HG03159 (cell line): ENCODE measurements at regions not wholly inside any gene's neighbourhood (a gene's known extent, or its start where the extent isn't known, plus 50 kb on each side); places are given as distances from the start of the nearest gene placed in this dataset.
A peak's percentile ranks its signal among the peaks of the same experiment; 100 is the strongest.

Source experiments
- ATAC-seq: cut with Tn5 transposase; IDR thresholded peaks from one replicate; pipeline ENCODE4 v1.9.1; 2021; ENCODE audit warnings: mild to moderate bottlenecking, moderate library complexity; ENCODE audit not compliant: unreplicated experiment

DNA sequence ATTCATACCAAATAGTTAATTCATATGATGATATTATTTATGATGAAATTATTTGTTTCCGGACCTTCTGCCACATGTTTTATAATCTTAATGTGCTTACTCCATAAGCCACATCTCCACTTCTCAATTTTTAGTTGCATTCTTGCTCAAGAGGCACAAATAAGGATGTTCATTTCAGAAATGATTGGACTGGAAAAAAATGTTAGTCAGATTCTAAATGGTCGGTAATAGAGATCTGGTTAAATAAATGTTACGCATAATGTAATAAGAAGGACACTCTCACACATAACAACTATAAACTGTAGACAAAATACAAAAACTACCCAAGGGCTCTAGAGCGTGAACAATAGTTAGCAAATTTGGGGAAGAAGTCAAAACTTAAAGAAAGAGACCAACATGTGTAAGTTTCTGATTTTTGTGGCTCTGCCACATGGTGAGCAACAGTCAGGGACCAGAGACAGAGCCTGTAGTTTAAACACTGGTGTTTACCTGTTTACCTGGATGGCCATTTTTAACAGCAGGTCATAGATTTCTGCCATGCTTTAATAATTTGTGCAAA, 554.3 kb upstream of the CLINT1 start:
- ATAC-seq = no peak

- ATAC-seq = no peak
These were observed 552.0 kb upstream of the CLINT1 start for GRCh38 chr5:158410976-158411375.

GRCh38 chr5:158409507-158409906, 550.6 kb upstream of the CLINT1 start:
- ATAC-seq = peak; percentile 57

- no peak for ATAC-seq
These were observed 548.9 kb upstream of the CLINT1 start for GRCh38 chr5:158407824-158408195.

DNA sequence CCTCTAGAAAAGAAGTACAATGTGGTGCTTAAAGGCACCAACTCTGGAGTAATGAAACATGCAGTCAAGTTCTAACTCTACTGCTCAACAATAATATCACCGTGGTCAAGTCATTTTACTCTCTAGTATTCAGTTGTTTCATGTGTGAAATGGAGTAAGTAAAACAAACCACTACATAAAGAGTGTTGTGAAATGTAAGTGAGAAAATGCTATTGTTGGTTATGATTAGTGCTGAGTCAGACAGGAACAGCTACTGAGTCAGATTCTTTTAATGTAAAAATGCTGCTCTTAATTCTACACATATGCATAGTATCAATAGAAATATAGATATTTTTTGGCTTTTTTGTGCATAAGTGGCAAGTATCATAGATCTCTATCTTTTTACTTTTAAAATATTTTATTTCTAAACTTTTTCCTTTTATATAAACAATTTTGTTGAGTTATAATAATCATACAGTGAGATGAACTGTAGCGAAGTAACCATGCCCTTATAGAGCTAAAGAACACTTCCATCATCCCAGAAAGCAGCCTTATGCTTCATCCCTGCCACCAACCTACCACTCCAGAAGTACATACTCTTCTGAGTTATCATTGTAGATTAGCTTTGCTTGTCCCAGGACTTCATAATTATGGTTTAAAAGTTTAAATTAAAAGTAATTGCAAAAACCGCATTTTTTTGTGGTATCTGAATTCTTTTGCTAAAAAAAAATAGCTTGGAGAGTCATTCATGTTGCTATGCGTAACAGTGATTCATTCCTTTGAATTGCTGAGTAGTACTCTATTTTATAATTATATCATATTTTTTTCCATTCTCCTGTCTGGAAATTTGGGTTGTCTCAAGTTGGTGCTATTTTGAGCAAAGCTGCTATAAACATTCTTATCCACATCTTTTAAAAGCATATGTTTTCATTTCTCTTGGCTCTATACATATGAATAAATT, 548.2 kb upstream of the CLINT1 start:
- ATAC-seq = no peak

- peak; percentile 84 for ATAC-seq
These were observed 539.6 kb upstream of the CLINT1 start for GRCh38 chr5:158398360-158399201.

DNA sequence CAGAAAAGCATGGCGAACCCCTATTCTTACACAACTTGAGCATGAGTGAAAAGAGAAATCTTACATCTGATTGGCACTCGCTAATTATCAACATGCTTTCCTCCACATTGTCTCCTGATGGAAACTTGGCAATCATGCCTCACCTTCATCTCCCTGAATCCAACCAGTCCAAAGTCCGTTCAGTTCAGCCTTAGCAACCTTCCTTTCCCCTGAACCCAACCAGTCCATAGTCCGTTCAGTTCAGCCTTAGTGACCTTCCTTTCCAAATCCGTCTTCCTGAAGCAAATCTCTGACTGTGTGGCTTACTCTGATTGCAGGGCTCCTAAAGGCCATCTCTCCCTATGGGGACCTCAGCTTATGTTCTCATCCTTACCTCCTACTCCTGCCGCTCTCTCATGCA, 538.3 kb upstream of the CLINT1 start:
- no peak for ATAC-seq

DNA sequence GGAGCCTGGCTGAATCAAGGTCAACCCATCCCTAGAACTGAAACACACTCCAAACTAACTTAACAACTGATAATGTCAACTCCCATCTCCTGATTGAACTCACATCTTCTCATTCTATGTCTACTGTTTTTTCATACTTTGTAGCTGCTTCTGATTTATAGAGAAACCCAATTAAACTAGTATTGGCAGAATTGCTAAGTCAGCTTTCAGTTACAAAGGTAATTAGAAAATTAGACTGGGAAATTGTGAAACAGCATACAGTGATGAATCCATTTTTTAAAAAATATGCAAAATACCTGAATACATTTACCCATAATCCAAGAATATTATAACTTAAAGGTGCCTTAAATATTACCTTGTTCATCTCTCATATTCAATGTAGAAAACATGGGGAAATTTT, 535.2 kb upstream of the CLINT1 start:
- ATAC-seq = no peak

GRCh38 chr5:158393457-158393856, 534.5 kb upstream of the CLINT1 start:
- no peak for ATAC-seq

GRCh38 chr5:158392753-158393152, 533.8 kb upstream of the CLINT1 start:
- no peak for ATAC-seq

- no peak for ATAC-seq
These were observed 531.6 kb upstream of the CLINT1 start for GRCh38 chr5:158390577-158390976.

DNA sequence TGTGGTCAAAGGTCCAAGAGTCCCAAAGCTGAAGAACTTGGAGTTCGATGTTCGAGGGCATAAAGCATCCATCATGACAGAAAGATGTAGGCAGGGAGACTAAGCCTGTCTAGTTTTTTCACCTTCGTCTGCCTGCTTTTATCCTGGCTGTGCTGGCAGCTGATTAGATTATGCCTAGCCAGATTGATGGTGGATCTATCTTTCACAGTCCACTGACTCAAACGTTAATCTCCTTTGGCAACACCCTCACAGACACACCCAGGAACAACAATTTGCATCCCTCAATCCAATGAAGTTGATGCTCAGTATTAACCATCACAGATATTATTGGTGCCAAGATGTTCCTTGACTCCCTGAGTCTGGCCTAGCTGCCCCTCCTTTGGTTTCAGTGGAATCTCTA, 530.8 kb upstream of the CLINT1 start:
- no peak for ATAC-seq

- no peak for ATAC-seq
These were observed 529.1 kb upstream of the CLINT1 start for GRCh38 chr5:158388021-158388420.

GRCh38 chr5:158387499-158387898, 528.6 kb upstream of the CLINT1 start:
- ATAC-seq = no peak

DNA sequence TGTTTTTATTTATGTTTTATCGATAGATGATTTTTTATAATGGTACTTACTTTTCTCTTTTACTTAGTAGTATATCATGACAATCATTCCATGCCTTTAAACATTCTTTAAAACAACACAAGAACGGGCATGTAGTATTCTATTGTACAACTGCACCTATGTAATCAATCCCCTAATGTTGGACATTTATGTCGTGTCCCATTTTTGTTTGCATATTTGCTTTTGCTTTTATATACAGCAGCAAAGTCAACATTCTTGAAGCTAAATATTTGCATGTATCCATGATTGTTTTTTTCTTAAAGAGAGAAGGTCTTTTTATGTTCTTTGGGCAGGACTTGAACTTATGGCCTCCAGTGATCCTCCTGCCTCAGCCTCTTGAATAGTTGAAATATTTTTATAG, 527.0 kb upstream of the CLINT1 start:
- ATAC-seq = no peak

DNA sequence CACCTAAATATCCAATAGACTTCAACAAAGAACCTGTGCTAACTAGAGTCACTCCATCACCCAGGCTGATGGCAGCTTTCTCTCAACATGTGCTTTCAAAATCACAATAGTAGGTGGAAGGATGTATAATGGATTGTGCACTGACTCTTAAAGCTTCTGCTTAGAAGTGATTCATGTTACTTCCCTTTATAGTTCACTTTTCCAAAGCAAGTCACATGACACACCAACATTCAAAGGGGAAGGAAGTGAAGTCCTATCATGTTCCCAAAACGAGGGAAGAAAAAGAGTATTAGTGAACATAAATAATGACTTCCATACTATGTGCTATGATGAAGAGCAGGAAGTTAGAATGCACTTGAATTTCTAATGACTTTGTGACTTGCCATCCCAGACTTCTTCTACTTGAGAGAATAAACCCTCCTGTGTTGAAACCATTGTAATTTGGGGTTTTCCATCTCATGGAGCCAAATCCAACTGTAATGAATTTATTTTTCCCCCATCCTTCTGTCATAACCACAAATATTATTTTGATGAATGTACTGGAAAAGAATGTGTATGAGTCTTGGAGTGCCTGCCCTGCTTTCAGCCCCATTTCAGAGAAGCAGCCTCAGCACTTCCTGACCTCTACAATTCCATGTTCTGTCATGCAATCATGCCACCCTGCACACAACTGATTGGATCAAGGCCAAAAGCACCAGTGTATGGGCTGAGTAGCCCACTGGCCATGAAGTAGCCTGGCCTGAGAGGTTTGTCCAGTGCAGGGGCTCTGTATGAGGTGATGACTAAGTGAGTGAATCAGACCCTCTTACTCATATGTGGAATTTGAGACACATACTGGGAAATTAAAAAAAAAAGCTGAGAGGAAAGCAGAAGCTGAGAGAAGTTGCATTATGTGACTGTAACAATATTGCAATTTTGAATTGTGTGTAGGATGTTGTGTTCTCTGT, 525.9 kb upstream of the CLINT1 start:
- ATAC-seq = no peak

GRCh38 chr5:158383486-158383885, 524.5 kb upstream of the CLINT1 start:
- ATAC-seq = no peak

- ATAC-seq = peak; percentile 93
These were observed 523.5 kb upstream of the CLINT1 start for GRCh38 chr5:158382473-158382872.

- ATAC-seq = no peak
These were observed 522.7 kb upstream of the CLINT1 start for GRCh38 chr5:158381614-158382160.

DNA sequence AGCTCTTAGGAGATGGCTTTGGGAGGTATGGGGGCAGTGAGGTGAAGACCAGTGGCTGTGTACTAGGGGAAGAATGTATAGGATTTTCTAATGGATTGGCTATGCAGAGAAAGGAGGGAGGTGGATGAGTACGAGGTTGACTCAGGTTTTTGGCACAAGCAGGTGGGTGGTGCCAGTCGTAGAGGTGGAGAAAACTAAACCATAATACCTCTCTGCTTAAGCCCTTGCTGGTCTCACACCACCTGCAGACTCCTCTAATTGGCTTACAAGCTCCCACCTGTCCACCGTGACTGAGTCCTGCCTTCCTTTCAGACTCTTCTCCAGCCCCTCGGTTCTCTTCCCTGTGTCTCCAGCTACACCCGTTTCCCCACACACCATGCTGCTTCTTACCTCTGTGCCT, 521.7 kb upstream of the CLINT1 start:
- no peak for ATAC-seq
